ENCODE measurements at regions not wholly inside any gene's neighbourhood (a gene's known extent, or its start where the extent isn't known, plus 50 kb on each side); places are given as distances from the start of the nearest gene placed in this dataset.

GRCh38 chr5:113969901-113970300 lies 392.0 kb upstream of the KCNN2 start:
- TF ChIP-seq, protein P1, sequence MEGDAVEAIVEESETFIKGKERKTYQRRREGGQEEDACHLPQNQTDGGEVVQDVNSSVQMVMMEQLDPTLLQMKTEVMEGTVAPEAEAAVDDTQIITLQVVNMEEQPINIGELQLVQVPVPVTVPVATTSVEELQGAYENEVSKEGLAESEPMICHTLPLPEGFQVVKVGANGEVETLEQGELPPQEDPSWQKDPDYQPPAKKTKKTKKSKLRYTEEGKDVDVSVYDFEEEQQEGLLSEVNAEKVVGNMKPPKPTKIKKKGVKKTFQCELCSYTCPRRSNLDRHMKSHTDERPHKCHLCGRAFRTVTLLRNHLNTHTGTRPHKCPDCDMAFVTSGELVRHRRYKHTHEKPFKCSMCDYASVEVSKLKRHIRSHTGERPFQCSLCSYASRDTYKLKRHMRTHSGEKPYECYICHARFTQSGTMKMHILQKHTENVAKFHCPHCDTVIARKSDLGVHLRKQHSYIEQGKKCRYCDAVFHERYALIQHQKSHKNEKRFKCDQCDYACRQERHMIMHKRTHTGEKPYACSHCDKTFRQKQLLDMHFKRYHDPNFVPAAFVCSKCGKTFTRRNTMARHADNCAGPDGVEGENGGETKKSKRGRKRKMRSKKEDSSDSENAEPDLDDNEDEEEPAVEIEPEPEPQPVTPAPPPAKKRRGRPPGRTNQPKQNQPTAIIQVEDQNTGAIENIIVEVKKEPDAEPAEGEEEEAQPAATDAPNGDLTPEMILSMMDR (IDR thresholded peaks at IDR 0.05): no peak
- TF ChIP-seq POLR2A (IDR thresholded peaks at IDR 0.05): no peak
